Lung (tissue), 11 donors: ENCODE measurements at regions not wholly inside any gene's neighbourhood (a gene's known extent, or its start where the extent isn't known, plus 50 kb on each side); places are given as distances from the start of the nearest gene placed in this dataset.

Experiments
- ATAC-seq: fragments of 200-7000 bp; cut with Tn5 transposase; one replicate; pipeline ENCODE4 v1.9.1; 2020; ENCODE audit warnings: moderate number of reproducible peaks; ENCODE audit not compliant: insufficient read depth, low FRiP score
- DNase-seq, 3 donors: peaks; one replicate each; pipeline ENCODE4 v3.0.0-alpha.2; 2013 to 2017
- H3K27ac ChIP-seq, 2 donors: one replicate each; pipeline ENCODE4 v1.5.1; 2013; ENCODE audit warnings: mild to moderate bottlenecking in 2 of 2, moderate library complexity in 2 of 2, control low read depth in 1 of 2, inconsistent platforms in 1 of 2, low read depth in 1 of 2, low read length in 1 of 2
- H3K27me3 ChIP-seq, 3 donors: one replicate each; pipeline ENCODE4 v1.5.1; 2013; ENCODE audit warnings: low read length in 2 of 3; ENCODE audit not compliant: control insufficient read depth in 3 of 3, insufficient read depth in 3 of 3
- H3K36me3 ChIP-seq, 4 donors: one replicate each; pipeline ENCODE4 v1.5.1; 2013; ENCODE audit warnings: low read length in 4 of 4, mild to moderate bottlenecking in 1 of 4, moderate library complexity in 1 of 4; ENCODE audit not compliant: control insufficient read depth in 4 of 4, insufficient read depth in 4 of 4
- H3K4me1 ChIP-seq, 5 donors: one replicate each; pipeline ENCODE4 v1.5.1; 2013; ENCODE audit warnings: low read length in 5 of 5, mild to moderate bottlenecking in 2 of 5, moderate library complexity in 1 of 5; ENCODE audit not compliant: control insufficient read depth in 5 of 5, insufficient read depth in 5 of 5
- H3K4me3 ChIP-seq: one replicate; pipeline ENCODE4 v1.5.1; 2013; ENCODE audit warnings: mild to moderate bottlenecking, control low read depth, moderate library complexity
- H3K9ac ChIP-seq, 2 donors: one replicate each; pipeline ENCODE4 v1.5.1; 2013; ENCODE audit warnings: low read length in 2 of 2, control low read depth in 1 of 2; ENCODE audit not compliant: insufficient read depth in 1 of 2
- H3K9me3 ChIP-seq, 4 donors: one replicate each; pipeline ENCODE4 v1.5.1; 2013; ENCODE audit warnings: low read length in 3 of 4, mild to moderate bottlenecking in 1 of 4, moderate library complexity in 1 of 4; ENCODE audit not compliant: control insufficient read depth in 4 of 4, insufficient read depth in 3 of 4
- WGBS, 2 donors: extraction: QIAGEN DNeasy Blood & Tissue Kit; methylation state at CpG; one replicate each; pipeline ENCODE4 v1.1.7; 2013; 5-methylcytosine and 5-hydroxymethylcytosine counted together
- TF ChIP-seq, protein P1 (sequence below): IDR thresholded peaks from 2 replicates; pipeline ENCODE4 v1.5.1; 2012; ENCODE audit warnings: mild to moderate bottlenecking; ENCODE audit errors: control extremely low read depth, extremely low read depth
- donor health status: control.
- donor health status: control.
- donor health status: Bipolar disorder and iron deficiency.
- donor health status: healthy.
- donor health status: DM: yes; HTN: yes; CAD: no.

- 53 to 73% methylated on average over 2 of the region's 2 CpGs for WGBS, 2 donors
- no peak overlapping the region for H3K4me3 ChIP-seq
- no peaks in the 10 kb centered on the region for H3K27me3 ChIP-seq
- DNase-seq: no peak
- no peaks in the 10 kb centered on the region for H3K36me3 ChIP-seq
- H3K9me3 ChIP-seq: no peaks in the 10 kb centered on the region
- no peaks in the 10 kb centered on the region for H3K4me1 ChIP-seq
- H3K9ac ChIP-seq: no peak overlapping the region
- TF ChIP-seq, protein P1, sequence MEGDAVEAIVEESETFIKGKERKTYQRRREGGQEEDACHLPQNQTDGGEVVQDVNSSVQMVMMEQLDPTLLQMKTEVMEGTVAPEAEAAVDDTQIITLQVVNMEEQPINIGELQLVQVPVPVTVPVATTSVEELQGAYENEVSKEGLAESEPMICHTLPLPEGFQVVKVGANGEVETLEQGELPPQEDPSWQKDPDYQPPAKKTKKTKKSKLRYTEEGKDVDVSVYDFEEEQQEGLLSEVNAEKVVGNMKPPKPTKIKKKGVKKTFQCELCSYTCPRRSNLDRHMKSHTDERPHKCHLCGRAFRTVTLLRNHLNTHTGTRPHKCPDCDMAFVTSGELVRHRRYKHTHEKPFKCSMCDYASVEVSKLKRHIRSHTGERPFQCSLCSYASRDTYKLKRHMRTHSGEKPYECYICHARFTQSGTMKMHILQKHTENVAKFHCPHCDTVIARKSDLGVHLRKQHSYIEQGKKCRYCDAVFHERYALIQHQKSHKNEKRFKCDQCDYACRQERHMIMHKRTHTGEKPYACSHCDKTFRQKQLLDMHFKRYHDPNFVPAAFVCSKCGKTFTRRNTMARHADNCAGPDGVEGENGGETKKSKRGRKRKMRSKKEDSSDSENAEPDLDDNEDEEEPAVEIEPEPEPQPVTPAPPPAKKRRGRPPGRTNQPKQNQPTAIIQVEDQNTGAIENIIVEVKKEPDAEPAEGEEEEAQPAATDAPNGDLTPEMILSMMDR: no peak
- H3K27ac ChIP-seq: no peak overlapping the region
- ATAC-seq: no peak
Observed at GRCh38 chr16:62927122-62927521, 890.9 kb upstream of the CDH8 start.

- 81% methylated on average over 5 of the region's 5 CpGs for WGBS, 2 donors
- H3K9me3 ChIP-seq: no peaks in the 10 kb centered on the region
- H3K4me1 ChIP-seq: no peaks in the 10 kb centered on the region
- no peaks in the 10 kb centered on the region for H3K36me3 ChIP-seq
- H3K9ac ChIP-seq: no peak overlapping the region
- H3K4me3 ChIP-seq: no peak overlapping the region
- H3K27me3 ChIP-seq: no peaks in the 10 kb centered on the region
- ATAC-seq (no peak), DNase-seq (no peak)
- no peak overlapping the region for H3K27ac ChIP-seq
- TF ChIP-seq, protein P1: no peak
Observed at GRCh38 chr16:62926121-62926801, 890.0 kb upstream of the CDH8 start.

- TF ChIP-seq, protein P1: no peak
- no peak overlapping the region for H3K27ac ChIP-seq
- whole genome bisulfite sequencing, 2 donors: 83 to 86% methylated on average over 2 of the region's 2 CpGs
Observed at GRCh38 chr16:62921904-62922303, 885.7 kb upstream of the CDH8 start.

GRCh38 chr16:62913924-62914323, 877.7 kb upstream of the CDH8 start:
- Histone ChIP-seq H3K27me3 (no peaks in the 10 kb centered on the region), H3K4me3 (no peak overlapping the region), H3K36me3 (no peaks in the 10 kb centered on the region), H3K9me3 (peaks cover 0 to 4% (median 0%) of the 10 kb centered on the region in 4 donors), H3K4me1 (no peaks in the 10 kb centered on the region), H3K9ac (no peak overlapping the region), H3K27ac (no peak overlapping the region)
- no peak for DNase-seq
- no peak for ATAC-seq
- TF ChIP-seq, protein P1: no peak

More at GRCh38 chr16:62921904-62922303, 885.7 kb upstream of the CDH8 start:
- no peak overlapping the region for H3K9ac ChIP-seq
- DNase-seq: no peak
- no peak for ATAC-seq
- H3K4me1 ChIP-seq: no peaks in the 10 kb centered on the region
- H3K27me3 ChIP-seq: no peaks in the 10 kb centered on the region
- no peaks in the 10 kb centered on the region for H3K36me3 ChIP-seq
- no peak overlapping the region for H3K4me3 ChIP-seq
- H3K9me3 ChIP-seq: no peaks in the 10 kb centered on the region
